ENCODE measurements at regions not wholly inside any gene's neighbourhood (a gene's known extent, or its start where the extent isn't known, plus 50 kb on each side); places are given as distances from the start of the nearest gene placed in this dataset.

GRCh38 chr4:14269824-14270223 lies 642.3 kb upstream of the BOD1L1 start:
- Histone ChIP-seq H3K36me3 (ENCODE audit: insufficient read depth, low read depth, low read length) (no peaks in the 10 kb centered on the region), H3K9ac (ENCODE audit: low read depth, low read length) (no peak overlapping the region), H3K4me3 (ENCODE audit: low read length) (no peak overlapping the region), H3K9me3 (ENCODE audit: insufficient read depth, low read depth, low read length) (no peaks in the 10 kb centered on the region), H3K4me1 (ENCODE audit: insufficient read depth, low read length) (no peaks in the 10 kb centered on the region), H3K27me3 (ENCODE audit: insufficient read depth, low read length) (no peaks in the 10 kb centered on the region), H3K27ac (ENCODE audit: low read length) (no peak overlapping the region)

- Histone ChIP-seq H3K36me3 (ENCODE audit: insufficient read depth, low read depth, low read length) (no peaks in the 10 kb centered on the region), H3K4me3 (ENCODE audit: low read length) (no peak overlapping the region), H3K27me3 (ENCODE audit: insufficient read depth, low read length) (no peaks in the 10 kb centered on the region), H3K27ac (ENCODE audit: low read length) (no peak overlapping the region), H3K9me3 (ENCODE audit: insufficient read depth, low read depth, low read length) (no peaks in the 10 kb centered on the region), H3K4me1 (ENCODE audit: insufficient read depth, low read length) (no peaks in the 10 kb centered on the region), H3K9ac (ENCODE audit: low read depth, low read length) (no peak overlapping the region)
Measured at GRCh38 chr4:14272206-14272605, 644.7 kb upstream of the BOD1L1 start.

- no peak overlapping the region for H3K9ac ChIP-seq (ENCODE audit: low read depth, low read length)
Measured at GRCh38 chr4:14277505-14277904, 650.0 kb upstream of the BOD1L1 start.

GRCh38 chr4:14280567-14280966 lies 653.0 kb upstream of the BOD1L1 start:
- Histone ChIP-seq H3K27ac (ENCODE audit: low read length) (no peak overlapping the region), H3K36me3 (ENCODE audit: insufficient read depth, low read depth, low read length) (no peaks in the 10 kb centered on the region), H3K4me1 (ENCODE audit: insufficient read depth, low read length) (peaks cover 4% of the 10 kb centered on the region; the same call in 1 of the 2 replicates), H3K9me3 (ENCODE audit: insufficient read depth, low read depth, low read length) (no peaks in the 10 kb centered on the region), H3K9ac (ENCODE audit: low read depth, low read length) (no peak overlapping the region), H3K4me3 (ENCODE audit: low read length) (no peak overlapping the region), H3K27me3 (ENCODE audit: insufficient read depth, low read length) (no peaks in the 10 kb centered on the region)

More at GRCh38 chr4:14277505-14277904, 650.0 kb upstream of the BOD1L1 start:
- H3K27me3 ChIP-seq (ENCODE audit: insufficient read depth, low read length) = no peaks in the 10 kb centered on the region
- H3K27ac ChIP-seq (ENCODE audit: low read length) = no peak overlapping the region
- H3K36me3 ChIP-seq (ENCODE audit: insufficient read depth, low read depth, low read length) = no peaks in the 10 kb centered on the region
- H3K4me3 ChIP-seq (ENCODE audit: low read length) = no peak overlapping the region
- H3K9me3 ChIP-seq (ENCODE audit: insufficient read depth, low read depth, low read length) = no peaks in the 10 kb centered on the region
- H3K4me1 ChIP-seq (ENCODE audit: insufficient read depth, low read length) = peaks cover 4% of the 10 kb centered on the region; the same call in 1 of the 2 replicates

GRCh38 chr4:14284578-14284977 lies 657.1 kb upstream of the BOD1L1 start:
- no peak overlapping the region for H3K9ac ChIP-seq (ENCODE audit: low read depth, low read length)
- H3K36me3 ChIP-seq (ENCODE audit: insufficient read depth, low read depth, low read length) = no peaks in the 10 kb centered on the region
- peaks cover 4% of the 10 kb centered on the region; the same call in 1 of the 2 replicates for H3K4me1 ChIP-seq (ENCODE audit: insufficient read depth, low read length)
- H3K4me3 ChIP-seq (ENCODE audit: low read length) = no peak overlapping the region
- H3K27me3 ChIP-seq (ENCODE audit: insufficient read depth, low read length) = no peaks in the 10 kb centered on the region
- H3K9me3 ChIP-seq (ENCODE audit: insufficient read depth, low read depth, low read length) = peaks cover 5% of the 10 kb centered on the region
- H3K27ac ChIP-seq (ENCODE audit: low read length) = no peak overlapping the region

GRCh38 chr4:14289708-14290107 lies 662.2 kb upstream of the BOD1L1 start:
- Histone ChIP-seq H3K36me3 (ENCODE audit: insufficient read depth, low read depth, low read length) (no peaks in the 10 kb centered on the region), H3K4me3 (ENCODE audit: low read length) (no peak overlapping the region)

GRCh38 chr4:14293582-14293981 lies 666.1 kb upstream of the BOD1L1 start:
- Histone ChIP-seq H3K9me3 (ENCODE audit: insufficient read depth, low read depth, low read length) (no peaks in the 10 kb centered on the region), H3K4me3 (ENCODE audit: low read length) (no peak overlapping the region), H3K27ac (ENCODE audit: low read length) (no peak overlapping the region), H3K36me3 (ENCODE audit: insufficient read depth, low read depth, low read length) (no peaks in the 10 kb centered on the region), H3K27me3 (ENCODE audit: insufficient read depth, low read length) (no peaks in the 10 kb centered on the region), H3K9ac (ENCODE audit: low read depth, low read length) (no peak overlapping the region), H3K4me1 (ENCODE audit: insufficient read depth, low read length) (no peaks in the 10 kb centered on the region)

More at GRCh38 chr4:14289708-14290107, 662.2 kb upstream of the BOD1L1 start:
- H3K27ac ChIP-seq (ENCODE audit: low read length) = no peak overlapping the region
- no peaks in the 10 kb centered on the region for H3K4me1 ChIP-seq (ENCODE audit: insufficient read depth, low read length)
- no peaks in the 10 kb centered on the region for H3K27me3 ChIP-seq (ENCODE audit: insufficient read depth, low read length)
- H3K9me3 ChIP-seq (ENCODE audit: insufficient read depth, low read depth, low read length) = peaks cover 5% of the 10 kb centered on the region
- no peak overlapping the region for H3K9ac ChIP-seq (ENCODE audit: low read depth, low read length)

- no peaks in the 10 kb centered on the region for H3K36me3 ChIP-seq (ENCODE audit: insufficient read depth, low read depth, low read length)
- no peak overlapping the region for H3K9ac ChIP-seq (ENCODE audit: low read depth, low read length)
- no peaks in the 10 kb centered on the region for H3K4me1 ChIP-seq (ENCODE audit: insufficient read depth, low read length)
- no peaks in the 10 kb centered on the region for H3K9me3 ChIP-seq (ENCODE audit: insufficient read depth, low read depth, low read length)
- H3K27me3 ChIP-seq (ENCODE audit: insufficient read depth, low read length) = no peaks in the 10 kb centered on the region
- no peak overlapping the region for H3K27ac ChIP-seq (ENCODE audit: low read length)
- H3K4me3 ChIP-seq (ENCODE audit: low read length) = no peak overlapping the region
Measured at GRCh38 chr4:14294611-14295010, 667.1 kb upstream of the BOD1L1 start.

GRCh38 chr4:14299166-14299565 lies 671.6 kb upstream of the BOD1L1 start:
- H3K27me3 ChIP-seq (ENCODE audit: insufficient read depth, low read length) = no peaks in the 10 kb centered on the region
- no peaks in the 10 kb centered on the region for H3K9me3 ChIP-seq (ENCODE audit: insufficient read depth, low read depth, low read length)
- no peak overlapping the region for H3K27ac ChIP-seq (ENCODE audit: low read length)
- no peak overlapping the region for H3K9ac ChIP-seq (ENCODE audit: low read depth, low read length)
- no peak overlapping the region for H3K4me3 ChIP-seq (ENCODE audit: low read length)
- no peaks in the 10 kb centered on the region for H3K4me1 ChIP-seq (ENCODE audit: insufficient read depth, low read length)
- H3K36me3 ChIP-seq (ENCODE audit: insufficient read depth, low read depth, low read length) = no peaks in the 10 kb centered on the region

- Histone ChIP-seq H3K4me1 (ENCODE audit: insufficient read depth, low read length) (no peaks in the 10 kb centered on the region), H3K27me3 (ENCODE audit: insufficient read depth, low read length) (no peaks in the 10 kb centered on the region), H3K9ac (ENCODE audit: low read depth, low read length) (no peak overlapping the region), H3K4me3 (ENCODE audit: low read length) (no peak overlapping the region), H3K9me3 (ENCODE audit: insufficient read depth, low read depth, low read length) (no peaks in the 10 kb centered on the region), H3K36me3 (ENCODE audit: insufficient read depth, low read depth, low read length) (no peaks in the 10 kb centered on the region), H3K27ac (ENCODE audit: low read length) (no peak overlapping the region)
Measured at GRCh38 chr4:14302021-14302420, 674.5 kb upstream of the BOD1L1 start.

- no peak overlapping the region for H3K27ac ChIP-seq (ENCODE audit: low read length)
- no peak overlapping the region for H3K4me3 ChIP-seq (ENCODE audit: low read length)
Measured at GRCh38 chr4:14303856-14304255, 676.3 kb upstream of the BOD1L1 start.

GRCh38 chr4:14308229-14308651 lies 680.7 kb upstream of the BOD1L1 start:
- no peak overlapping the region for H3K4me3 ChIP-seq (ENCODE audit: low read length)
- H3K27me3 ChIP-seq (ENCODE audit: insufficient read depth, low read length) = no peaks in the 10 kb centered on the region
- H3K4me1 ChIP-seq (ENCODE audit: insufficient read depth, low read length) = no peaks in the 10 kb centered on the region
- H3K36me3 ChIP-seq (ENCODE audit: insufficient read depth, low read depth, low read length) = no peaks in the 10 kb centered on the region
- H3K9me3 ChIP-seq (ENCODE audit: insufficient read depth, low read depth, low read length) = no peaks in the 10 kb centered on the region
- no peak overlapping the region for H3K9ac ChIP-seq (ENCODE audit: low read depth, low read length)
- no peak overlapping the region for H3K27ac ChIP-seq (ENCODE audit: low read length)

More at GRCh38 chr4:14303856-14304255, 676.3 kb upstream of the BOD1L1 start:
- Histone ChIP-seq H3K9ac (ENCODE audit: low read depth, low read length) (no peak overlapping the region), H3K27me3 (ENCODE audit: insufficient read depth, low read length) (no peaks in the 10 kb centered on the region), H3K9me3 (ENCODE audit: insufficient read depth, low read depth, low read length) (no peaks in the 10 kb centered on the region), H3K4me1 (ENCODE audit: insufficient read depth, low read length) (no peaks in the 10 kb centered on the region), H3K36me3 (ENCODE audit: insufficient read depth, low read depth, low read length) (no peaks in the 10 kb centered on the region)
